ENCODE measurements at regions not wholly inside any gene's neighbourhood (a gene's known extent, or its start where the extent isn't known, plus 50 kb on each side); places are given as distances from the start of the nearest gene placed in this dataset.

DNA sequence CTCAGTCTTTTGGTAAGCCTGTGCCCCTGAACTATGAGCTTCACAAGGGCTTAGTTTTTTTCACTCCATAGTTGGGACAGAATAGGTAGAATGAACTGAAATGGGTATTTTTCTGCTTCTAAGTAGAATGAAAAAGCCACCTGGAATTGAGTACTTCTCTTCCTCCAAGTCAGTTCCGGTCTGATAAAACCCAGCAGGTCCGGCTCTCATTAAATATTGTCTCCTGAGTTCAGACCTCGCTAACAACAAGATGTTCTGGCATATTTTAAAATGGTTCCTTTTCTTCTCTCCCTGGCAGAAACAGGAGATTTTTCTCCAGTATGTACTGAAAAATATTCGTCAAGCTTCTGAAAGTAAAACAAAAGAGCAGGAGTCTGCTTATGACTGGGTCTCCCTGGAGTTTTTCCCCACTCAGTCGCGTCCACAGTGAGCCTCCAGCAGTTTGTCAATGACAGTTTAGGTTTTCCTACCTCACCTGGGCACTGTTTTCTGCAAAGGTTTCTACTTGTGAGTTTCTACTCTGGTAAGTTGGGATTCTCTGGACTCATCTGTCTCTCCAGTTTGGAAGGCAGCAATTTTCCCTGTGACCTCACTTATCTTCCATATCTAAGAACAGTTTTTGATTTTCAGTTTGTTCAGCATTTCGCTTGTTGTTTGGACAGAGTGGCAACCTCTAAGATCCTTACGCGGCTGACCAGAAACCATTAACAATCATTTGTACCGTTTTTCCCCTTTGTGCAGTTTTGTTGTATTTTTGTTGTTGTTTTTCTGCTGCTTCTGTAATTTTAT lies 868.0 kb downstream of the METTL15 start:
- Histone ChIP-seq H3K27me3 (ENCODE audit: low read depth) (no peaks in the 10 kb centered on the region), H3K27ac (replicated peaks) (no peak overlapping the region), H3K4me3 (no peak overlapping the region), H3K9me3 (replicated peaks) (no peaks in the 10 kb centered on the region), H3K4me1 (no peaks in the 10 kb centered on the region), H3K36me3 (no peaks in the 10 kb centered on the region)
- intact Hi-C loops (cut with micrococcal nuclease), result no loop called here
- no peak for DNase-seq
- TF ChIP-seq, protein P1, sequence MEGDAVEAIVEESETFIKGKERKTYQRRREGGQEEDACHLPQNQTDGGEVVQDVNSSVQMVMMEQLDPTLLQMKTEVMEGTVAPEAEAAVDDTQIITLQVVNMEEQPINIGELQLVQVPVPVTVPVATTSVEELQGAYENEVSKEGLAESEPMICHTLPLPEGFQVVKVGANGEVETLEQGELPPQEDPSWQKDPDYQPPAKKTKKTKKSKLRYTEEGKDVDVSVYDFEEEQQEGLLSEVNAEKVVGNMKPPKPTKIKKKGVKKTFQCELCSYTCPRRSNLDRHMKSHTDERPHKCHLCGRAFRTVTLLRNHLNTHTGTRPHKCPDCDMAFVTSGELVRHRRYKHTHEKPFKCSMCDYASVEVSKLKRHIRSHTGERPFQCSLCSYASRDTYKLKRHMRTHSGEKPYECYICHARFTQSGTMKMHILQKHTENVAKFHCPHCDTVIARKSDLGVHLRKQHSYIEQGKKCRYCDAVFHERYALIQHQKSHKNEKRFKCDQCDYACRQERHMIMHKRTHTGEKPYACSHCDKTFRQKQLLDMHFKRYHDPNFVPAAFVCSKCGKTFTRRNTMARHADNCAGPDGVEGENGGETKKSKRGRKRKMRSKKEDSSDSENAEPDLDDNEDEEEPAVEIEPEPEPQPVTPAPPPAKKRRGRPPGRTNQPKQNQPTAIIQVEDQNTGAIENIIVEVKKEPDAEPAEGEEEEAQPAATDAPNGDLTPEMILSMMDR (IDR thresholded peaks at IDR 0.05; ENCODE audit: borderline replicate concordance), result no peak

DNA sequence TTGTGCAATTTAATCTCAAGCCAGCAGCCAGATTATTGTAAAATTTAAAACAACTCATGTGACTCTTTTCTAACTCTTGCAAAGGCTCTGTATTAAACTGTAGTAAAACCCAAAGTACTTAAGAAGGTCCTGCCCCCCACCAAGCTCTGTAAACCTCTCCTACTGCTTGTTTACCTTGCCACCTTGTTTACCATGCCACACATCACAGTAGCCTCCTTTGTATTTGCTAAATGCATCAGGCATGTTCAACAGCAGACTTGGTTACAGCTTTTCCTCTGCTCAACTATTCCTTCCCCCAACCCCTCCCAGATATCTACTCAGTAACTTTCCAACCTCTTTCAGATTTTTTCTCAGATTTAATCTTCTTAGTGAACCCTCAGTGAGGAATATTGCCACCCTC lies 861.6 kb downstream of the METTL15 start:
- no peak overlapping the region for H3K4me3 ChIP-seq

DNA sequence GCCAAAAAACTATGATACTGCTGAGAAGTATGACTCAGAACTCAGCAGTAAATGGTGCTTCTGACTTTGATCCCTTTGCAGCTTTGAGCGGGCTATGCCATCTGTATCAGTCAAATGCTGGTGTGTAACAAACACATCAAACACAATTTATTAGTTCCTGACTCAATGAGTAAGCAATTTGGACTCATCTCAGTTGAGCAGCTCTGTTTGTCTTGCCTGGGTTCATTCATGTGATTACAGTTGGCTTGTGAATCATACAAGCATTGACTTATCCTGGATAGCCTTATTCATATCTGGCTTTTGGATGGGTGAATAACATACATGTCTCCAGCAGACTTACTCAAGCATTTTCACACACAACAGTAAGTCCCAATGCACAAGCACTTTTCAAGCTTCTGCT lies 858.8 kb downstream of the METTL15 start:
- TF ChIP-seq, protein P1 (IDR thresholded peaks at IDR 0.05; ENCODE audit: borderline replicate concordance), result no peak
- Histone ChIP-seq H3K27ac (replicated peaks) (no peak overlapping the region), H3K9me3 (replicated peaks) (peaks cover 8% of the 10 kb centered on the region), H3K27me3 (ENCODE audit: low read depth) (no peaks in the 10 kb centered on the region), H3K4me3 (no peak overlapping the region), H3K4me1 (no peaks in the 10 kb centered on the region), H3K36me3 (no peaks in the 10 kb centered on the region)
- intact Hi-C loops (cut with micrococcal nuclease), result no loop called here
- DNase-seq, result no peak

More for the DNA sequence above, 861.6 kb downstream of the METTL15 start:
- no peak overlapping the region for H3K27ac ChIP-seq (replicated peaks)
- H3K4me1 ChIP-seq, result no peaks in the 10 kb centered on the region
- intact Hi-C loops (cut with micrococcal nuclease), result no loop called here
- peaks cover 8% of the 10 kb centered on the region for H3K9me3 ChIP-seq (replicated peaks)
- H3K27me3 ChIP-seq (ENCODE audit: low read depth), result no peaks in the 10 kb centered on the region
- TF ChIP-seq, protein P1 (IDR thresholded peaks at IDR 0.05; ENCODE audit: borderline replicate concordance), result no peak
- DNase-seq, result no peak
- H3K36me3 ChIP-seq, result no peaks in the 10 kb centered on the region

DNA sequence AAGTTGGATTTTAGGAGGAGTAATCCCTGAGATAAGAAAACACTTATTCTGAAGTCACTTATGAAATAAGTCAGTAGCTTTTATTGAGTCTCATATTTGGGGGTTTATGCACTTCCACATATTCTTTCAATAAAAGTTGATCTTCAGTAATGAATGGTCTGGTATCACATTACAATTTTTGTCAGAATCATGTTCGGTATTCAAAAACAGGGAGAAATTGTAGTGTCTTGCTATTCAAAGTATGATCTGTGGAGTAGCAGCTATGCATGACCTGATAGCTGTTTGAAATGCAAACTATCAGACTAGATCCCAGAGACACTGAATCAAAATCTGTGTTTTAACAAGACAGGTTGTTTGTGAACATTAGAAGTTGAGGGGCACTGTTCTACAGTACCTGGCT lies 857.6 kb downstream of the METTL15 start:
- intact Hi-C loops (cut with micrococcal nuclease), result no loop called here
- Histone ChIP-seq H3K4me3 (no peak overlapping the region), H3K27me3 (ENCODE audit: low read depth) (no peaks in the 10 kb centered on the region), H3K9me3 (replicated peaks) (peaks cover 8% of the 10 kb centered on the region), H3K4me1 (no peaks in the 10 kb centered on the region), H3K36me3 (no peaks in the 10 kb centered on the region), H3K27ac (replicated peaks) (no peak overlapping the region)
- TF ChIP-seq, protein P1 (IDR thresholded peaks at IDR 0.05; ENCODE audit: borderline replicate concordance), result no peak
- DNase-seq, result no peak

DNA sequence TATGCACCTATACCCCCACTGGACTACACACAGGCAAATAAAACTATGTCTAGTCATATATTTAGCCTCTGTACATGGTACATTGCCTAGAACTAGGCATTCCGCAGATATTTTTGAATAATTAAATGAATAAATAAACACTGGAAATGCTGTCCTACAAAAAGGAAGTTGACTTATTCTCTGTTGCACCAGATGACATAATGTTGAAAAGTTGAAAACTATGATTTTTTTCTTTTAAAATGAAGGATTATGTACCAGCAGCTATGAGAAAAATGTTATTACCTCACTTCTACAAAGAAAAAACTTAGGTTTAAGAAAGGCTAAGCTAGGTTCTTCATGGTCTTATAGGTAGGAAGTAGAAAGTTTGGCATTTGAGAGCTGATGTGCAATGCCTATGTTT lies 856.6 kb downstream of the METTL15 start:
- no peak overlapping the region for H3K4me3 ChIP-seq
- H3K27ac ChIP-seq (replicated peaks), result no peak overlapping the region
- DNase-seq, result no peak
- TF ChIP-seq, protein P1 (IDR thresholded peaks at IDR 0.05; ENCODE audit: borderline replicate concordance), result no peak
- no peaks in the 10 kb centered on the region for H3K27me3 ChIP-seq (ENCODE audit: low read depth)
- peaks cover 8% of the 10 kb centered on the region for H3K9me3 ChIP-seq (replicated peaks)
- H3K4me1 ChIP-seq, result no peaks in the 10 kb centered on the region
- intact Hi-C loops (cut with micrococcal nuclease), result no loop called here
- no peaks in the 10 kb centered on the region for H3K36me3 ChIP-seq

All from left ventricle myocardium inferior (tissue), 1 donor.